Memory B cell (primary cell): ENCODE measurements at regions not wholly inside any gene's neighbourhood (a gene's known extent, or its start where the extent isn't known, plus 50 kb on each side); places are given as distances from the start of the nearest gene placed in this dataset.

Source experiments
- ATAC-seq: fragments of 150-1000 bp; cut with Tn5 transposase; 2 replicates; pipeline ENCODE4 v1.10.0; 2021; ENCODE audit warnings: low read depth, mild to moderate bottlenecking, moderate library complexity
- DNase-seq, 2 donors: peaks; one replicate each; pipeline ENCODE4 v3.0.0; 2022; ENCODE audit warnings: low spot score in 2 of 2
- H3K27ac Mint-ChIP-seq: one replicate; pipeline ENCODE4 v1.8.0; 2022; ENCODE audit warnings: mild to moderate bottlenecking, moderate library complexity, mixed read lengths
- H3K27me3 Mint-ChIP-seq: one replicate; pipeline ENCODE4 v1.8.0; 2022; ENCODE audit warnings: mixed read lengths
- H3K36me3 Mint-ChIP-seq: one replicate; pipeline ENCODE4 v1.8.0; 2022; ENCODE audit warnings: mild to moderate bottlenecking, mixed read lengths
- H3K4me1 Mint-ChIP-seq: one replicate; pipeline ENCODE4 v1.8.0; 2022; ENCODE audit warnings: mixed read lengths
- H3K4me3 Mint-ChIP-seq: one replicate; pipeline ENCODE4 v1.8.0; 2022; ENCODE audit warnings: mild to moderate bottlenecking, moderate library complexity, mixed read lengths
- H3K9me3 Mint-ChIP-seq: one replicate; pipeline ENCODE4 v1.8.0; 2022; ENCODE audit warnings: mixed read lengths

- Mint-ChIP-seq H3K4me1 (no peaks in the 10 kb centered on the region), H3K27me3 (peaks cover 2% of the 10 kb centered on the region), H3K27ac (no peak overlapping the region), H3K4me3 (no peak overlapping the region), H3K36me3 (no peaks in the 10 kb centered on the region), H3K9me3 (peaks cover 5% of the 10 kb centered on the region)
- no peak for DNase-seq
- ATAC-seq, result no peak
Measured at GRCh38 chr3:181410870-181411269, 300.9 kb upstream of the SOX2 start.

- no peak overlapping the region for H3K27ac Mint-ChIP-seq
- no peak for DNase-seq
- H3K27me3 Mint-ChIP-seq, result no peaks in the 10 kb centered on the region
- no peaks in the 10 kb centered on the region for H3K4me1 Mint-ChIP-seq
- no peak for ATAC-seq
- no peak overlapping the region for H3K4me3 Mint-ChIP-seq
- H3K9me3 Mint-ChIP-seq, result peaks cover 2% of the 10 kb centered on the region
- H3K36me3 Mint-ChIP-seq, result no peaks in the 10 kb centered on the region
Measured at GRCh38 chr3:181403876-181404660, 307.7 kb upstream of the SOX2 start.

GRCh38 chr3:181402347-181402746 is 309.4 kb upstream of the SOX2 start:
- H3K9me3 Mint-ChIP-seq, result peaks cover 2% of the 10 kb centered on the region
- no peak overlapping the region for H3K4me3 Mint-ChIP-seq
- no peaks in the 10 kb centered on the region for H3K27me3 Mint-ChIP-seq
- H3K27ac Mint-ChIP-seq, result no peak overlapping the region
- ATAC-seq, result no peak
- H3K36me3 Mint-ChIP-seq, result no peaks in the 10 kb centered on the region
- DNase-seq, result no peak
- no peaks in the 10 kb centered on the region for H3K4me1 Mint-ChIP-seq

GRCh38 chr3:181384970-181385369 is 326.8 kb upstream of the SOX2 start:
- DNase-seq, result no peak
- Mint-ChIP-seq H3K27ac (no peak overlapping the region), H3K27me3 (no peaks in the 10 kb centered on the region), H3K36me3 (no peaks in the 10 kb centered on the region), H3K4me1 (no peaks in the 10 kb centered on the region), H3K4me3 (no peak overlapping the region), H3K9me3 (peaks cover 6% of the 10 kb centered on the region)
- ATAC-seq, result no peak

GRCh38 chr3:181383760-181384159 is 328.0 kb upstream of the SOX2 start:
- no peaks in the 10 kb centered on the region for H3K4me1 Mint-ChIP-seq
- H3K9me3 Mint-ChIP-seq, result peaks cover 6% of the 10 kb centered on the region
- H3K27me3 Mint-ChIP-seq, result no peaks in the 10 kb centered on the region
- H3K36me3 Mint-ChIP-seq, result no peaks in the 10 kb centered on the region
- H3K4me3 Mint-ChIP-seq, result no peak overlapping the region
- no peak for DNase-seq
- ATAC-seq, result no peak
- H3K27ac Mint-ChIP-seq, result no peak overlapping the region

- Mint-ChIP-seq H3K4me3 (no peak overlapping the region), H3K27ac (no peak overlapping the region), H3K36me3 (no peaks in the 10 kb centered on the region), H3K9me3 (peaks cover 6% of the 10 kb centered on the region), H3K4me1 (no peaks in the 10 kb centered on the region), H3K27me3 (no peaks in the 10 kb centered on the region)
- no peak for ATAC-seq
- DNase-seq, result no peak
Measured at GRCh38 chr3:181383201-181383600, 328.5 kb upstream of the SOX2 start.

GRCh38 chr3:181382656-181383055 is 329.1 kb upstream of the SOX2 start:
- Mint-ChIP-seq H3K9me3 (peaks cover 6% of the 10 kb centered on the region), H3K36me3 (no peaks in the 10 kb centered on the region), H3K27ac (no peak overlapping the region), H3K4me1 (no peaks in the 10 kb centered on the region), H3K27me3 (no peaks in the 10 kb centered on the region), H3K4me3 (no peak overlapping the region)
- ATAC-seq, result no peak
- DNase-seq, result no peak

GRCh38 chr3:181379278-181379677 is 332.4 kb upstream of the SOX2 start:
- ATAC-seq (no peak), DNase-seq (no peak)
- Mint-ChIP-seq H3K4me1 (no peaks in the 10 kb centered on the region), H3K4me3 (no peak overlapping the region), H3K9me3 (peaks cover 4% of the 10 kb centered on the region), H3K27ac (no peak overlapping the region), H3K27me3 (no peaks in the 10 kb centered on the region), H3K36me3 (no peaks in the 10 kb centered on the region)

- Mint-ChIP-seq H3K4me3 (no peak overlapping the region), H3K27me3 (no peaks in the 10 kb centered on the region), H3K27ac (no peak overlapping the region), H3K9me3 (peaks cover under 1% of the 10 kb centered on the region), H3K4me1 (no peaks in the 10 kb centered on the region), H3K36me3 (no peaks in the 10 kb centered on the region)
- DNase-seq, result no peak
- no peak for ATAC-seq
Measured at GRCh38 chr3:181369637-181370036, 342.1 kb upstream of the SOX2 start.

GRCh38 chr3:181363231-181363630 is 348.5 kb upstream of the SOX2 start:
- H3K36me3 Mint-ChIP-seq, result no peaks in the 10 kb centered on the region
- H3K27ac Mint-ChIP-seq, result no peak overlapping the region
- H3K4me3 Mint-ChIP-seq, result no peak overlapping the region
- DNase-seq, result no peak
- ATAC-seq, result no peak
- peaks cover 5% of the 10 kb centered on the region for H3K9me3 Mint-ChIP-seq
- no peaks in the 10 kb centered on the region for H3K27me3 Mint-ChIP-seq
- no peaks in the 10 kb centered on the region for H3K4me1 Mint-ChIP-seq

GRCh38 chr3:181362378-181362777 is 349.3 kb upstream of the SOX2 start:
- no peaks in the 10 kb centered on the region for H3K27me3 Mint-ChIP-seq
- no peaks in the 10 kb centered on the region for H3K36me3 Mint-ChIP-seq
- H3K9me3 Mint-ChIP-seq, result peaks cover 5% of the 10 kb centered on the region
- no peak overlapping the region for H3K27ac Mint-ChIP-seq
- DNase-seq (no peak), ATAC-seq (no peak)
- no peak overlapping the region for H3K4me3 Mint-ChIP-seq
- H3K4me1 Mint-ChIP-seq, result no peaks in the 10 kb centered on the region

GRCh38 chr3:181358562-181358961 is 353.2 kb upstream of the SOX2 start:
- ATAC-seq (no peak), DNase-seq (no peak)
- Mint-ChIP-seq H3K27ac (no peak overlapping the region), H3K36me3 (no peaks in the 10 kb centered on the region), H3K4me1 (no peaks in the 10 kb centered on the region), H3K4me3 (no peak overlapping the region), H3K27me3 (no peaks in the 10 kb centered on the region), H3K9me3 (peaks cover 5% of the 10 kb centered on the region)

GRCh38 chr3:181358060-181358459 is 353.7 kb upstream of the SOX2 start:
- H3K4me3 Mint-ChIP-seq, result no peak overlapping the region
- no peaks in the 10 kb centered on the region for H3K27me3 Mint-ChIP-seq
- no peaks in the 10 kb centered on the region for H3K4me1 Mint-ChIP-seq
- no peaks in the 10 kb centered on the region for H3K36me3 Mint-ChIP-seq
- no peak for ATAC-seq
- peaks cover 5% of the 10 kb centered on the region for H3K9me3 Mint-ChIP-seq
- no peak for DNase-seq
- no peak overlapping the region for H3K27ac Mint-ChIP-seq

GRCh38 chr3:181354140-181354539 is 357.6 kb upstream of the SOX2 start:
- H3K9me3 Mint-ChIP-seq, result no peaks in the 10 kb centered on the region
- ATAC-seq (no peak), DNase-seq (no peak)
- H3K27ac Mint-ChIP-seq, result no peak overlapping the region
- no peaks in the 10 kb centered on the region for H3K36me3 Mint-ChIP-seq
- H3K4me3 Mint-ChIP-seq, result no peak overlapping the region
- no peaks in the 10 kb centered on the region for H3K27me3 Mint-ChIP-seq
- no peaks in the 10 kb centered on the region for H3K4me1 Mint-ChIP-seq

GRCh38 chr3:181344331-181344730 is 354.8 kb upstream of the DNAJC19 start:
- H3K4me1 Mint-ChIP-seq, result no peaks in the 10 kb centered on the region
- H3K27me3 Mint-ChIP-seq, result peaks cover 1% of the 10 kb centered on the region
- ATAC-seq, result no peak
- H3K9me3 Mint-ChIP-seq, result no peaks in the 10 kb centered on the region
- no peak overlapping the region for H3K4me3 Mint-ChIP-seq
- H3K27ac Mint-ChIP-seq, result no peak overlapping the region
- no peaks in the 10 kb centered on the region for H3K36me3 Mint-ChIP-seq
- no peak for DNase-seq
